Small intestine (tissue), 7 donors: ENCODE measurements at regions not wholly inside any gene's neighbourhood (a gene's known extent, or its start where the extent isn't known, plus 50 kb on each side); places are given as distances from the start of the nearest gene placed in this dataset.
"Not testable (repeated sequence)": the region's sequence is repeated elsewhere in the genome, so short reads cannot be mapped to it uniquely, and the experiment has no call there.

Source experiments
- DNase-seq, 2 donors: peaks; one replicate each; pipeline versions ENCODE4 v3.0.0 to v3.0.0-alpha.2; 2013
- FAIRE-seq: peaks from 2 replicates; lab custom pipeline; 2012; peaks lifted over from hg19 to GRCh38; lab: Jason Lieb, UNC
- H3K27ac ChIP-seq, 3 donors: one replicate each; pipeline ENCODE4 v1.5.1; 2013; ENCODE audit warnings: low read length in 2 of 3, mild to moderate bottlenecking in 2 of 3, control low read depth in 1 of 3, inconsistent platforms in 1 of 3, low read depth in 1 of 3, moderate library complexity in 1 of 3
- H3K27me3 ChIP-seq, 3 donors: one replicate each; pipeline ENCODE4 v1.6.1; 2013; ENCODE audit warnings: low read length in 3 of 3, inconsistent platforms in 1 of 3; ENCODE audit not compliant: control insufficient read depth in 3 of 3, insufficient read depth in 3 of 3
- H3K36me3 ChIP-seq, 3 donors: one replicate each; pipeline ENCODE4 v1.6.1; 2013; ENCODE audit warnings: low read length in 3 of 3, inconsistent platforms in 1 of 3, low read depth in 1 of 3, mild to moderate bottlenecking in 1 of 3, moderate library complexity in 1 of 3; ENCODE audit not compliant: control insufficient read depth in 3 of 3, insufficient read depth in 2 of 3
- H3K4me1 ChIP-seq, 3 donors: one replicate each; pipeline ENCODE4 v1.6.1; 2013; ENCODE audit warnings: low read length in 2 of 3, inconsistent platforms in 1 of 3, low read depth in 1 of 3, mild to moderate bottlenecking in 1 of 3, moderate library complexity in 1 of 3; ENCODE audit not compliant: control insufficient read depth in 3 of 3, insufficient read depth in 2 of 3
- H3K4me3 ChIP-seq, 3 donors: one replicate each; pipeline ENCODE4 v1.5.1; 2013; ENCODE audit warnings: low read length in 3 of 3, control low read depth in 1 of 3, inconsistent platforms in 1 of 3, low read depth in 1 of 3, mild to moderate bottlenecking in 1 of 3, moderate library complexity in 1 of 3
- H3K9me3 ChIP-seq, 2 donors: one replicate each; pipeline ENCODE4 v1.6.1; 2013; ENCODE audit warnings: low read depth in 1 of 2, low read length in 1 of 2; ENCODE audit not compliant: control insufficient read depth in 2 of 2, insufficient read depth in 1 of 2
- WGBS, 3 donors: extraction: QIAGEN DNeasy Blood & Tissue Kit; methylation state at CpG; one replicate each; pipeline ENCODE4 v1.1.7; 2013; 5-methylcytosine and 5-hydroxymethylcytosine counted together
- donor health status: healthy with polysubstance abuse.
- donor health status: control.
- donor health status: control.
- donor health status: Bipolar disorder and iron deficiency.
- donor health status: healthy.

GRCh38 chr6:68080074-68080473 lies 555.0 kb upstream of the ADGRB3 start:
- FAIRE-seq (peak; percentile 67), DNase-seq (no peak)
- Histone ChIP-seq H3K36me3 (no peaks in the 10 kb centered on the region), H3K27ac (no peak overlapping the region), H3K4me1 (no peaks in the 10 kb centered on the region), H3K4me3 (no peak overlapping the region), H3K27me3 (no peaks in the 10 kb centered on the region), H3K9me3 (no peaks in the 10 kb centered on the region)
- 60 to 64% (median 62%) methylated on average over 3 of the region's 3 CpGs for WGBS, 3 donors

DNA sequence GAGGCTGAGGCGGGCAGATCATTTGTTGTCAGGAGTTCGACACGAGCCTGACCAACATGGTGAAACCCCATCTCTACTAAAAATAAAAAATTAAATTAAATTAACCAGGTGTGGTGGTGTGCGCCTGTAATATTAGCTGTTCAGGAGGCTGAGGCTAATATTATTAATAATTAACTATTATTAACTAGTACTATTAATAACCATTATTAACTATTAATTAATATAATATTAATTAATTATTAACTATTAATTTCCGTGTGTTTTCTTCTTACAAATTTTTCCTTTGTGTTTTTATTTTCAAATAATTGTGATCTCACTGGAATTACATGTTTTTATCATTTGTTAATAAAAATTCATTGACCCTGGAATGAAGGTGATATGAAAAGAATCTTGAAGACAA lies 557.4 kb upstream of the ADGRB3 start:
- DNase-seq (no peak), FAIRE-seq (no peak)
- Histone ChIP-seq H3K4me3 (no peak overlapping the region), H3K4me1 (no peaks in the 10 kb centered on the region), H3K27ac (no peak overlapping the region), H3K27me3 (no peaks in the 10 kb centered on the region), H3K36me3 (no peaks in the 10 kb centered on the region), H3K9me3 (no peaks in the 10 kb centered on the region)
- 71 to 87% (median 80%) methylated on average over 5 of the region's 5 CpGs for WGBS, 3 donors

DNA sequence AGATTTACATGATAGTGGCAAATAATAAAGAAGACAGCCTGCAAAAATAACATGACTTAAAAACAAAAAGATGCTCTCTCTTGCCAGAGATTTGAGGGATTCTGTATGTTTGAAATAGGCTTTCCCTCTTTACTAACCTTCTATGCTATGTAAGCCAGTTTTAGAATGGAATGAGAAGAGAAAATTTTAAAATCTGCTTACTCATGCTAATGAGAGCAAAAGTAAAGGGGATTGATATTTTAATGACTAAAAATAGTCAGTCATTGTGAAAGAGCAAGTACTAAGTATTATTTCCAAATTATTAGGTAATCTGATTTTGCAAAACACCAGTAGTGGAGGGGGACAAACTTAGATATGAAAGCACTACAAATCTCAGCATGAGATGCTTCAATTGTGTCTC lies 563.3 kb upstream of the ADGRB3 start:
- Histone ChIP-seq H3K4me3 (no peak overlapping the region), H3K27ac (no peak overlapping the region), H3K4me1 (no peaks in the 10 kb centered on the region), H3K27me3 (no peaks in the 10 kb centered on the region), H3K36me3 (no peaks in the 10 kb centered on the region), H3K9me3 (peaks cover 0 to 1% of the 10 kb centered on the region in 2 donors)
- FAIRE-seq (no peak), DNase-seq (no peak)

GRCh38 chr6:68069921-68070710 lies 565.0 kb upstream of the ADGRB3 start:
- no peak overlapping the region for H3K27ac ChIP-seq
- DNase-seq (no peak), FAIRE-seq (no peak)
- H3K4me3 ChIP-seq, result no peak overlapping the region
- no peaks in the 10 kb centered on the region for H3K36me3 ChIP-seq
- H3K27me3 ChIP-seq, result no peaks in the 10 kb centered on the region
- H3K4me1 ChIP-seq, result no peaks in the 10 kb centered on the region
- WGBS, 3 donors, result 35 to 44% (median 42%) methylated on average over 5 of the region's 5 CpGs
- peaks cover 0 to 1% of the 10 kb centered on the region in 2 donors for H3K9me3 ChIP-seq

GRCh38 chr6:68059899-68060298 lies 575.2 kb upstream of the ADGRB3 start:
- Histone ChIP-seq H3K27me3 (no peaks in the 10 kb centered on the region), H3K36me3 (no peaks in the 10 kb centered on the region), H3K4me3 (no peak overlapping the region), H3K4me1 (no peaks in the 10 kb centered on the region), H3K9me3 (no peaks in the 10 kb centered on the region), H3K27ac (no peak overlapping the region)
- FAIRE-seq, result no peak
- 55 to 70% (median 55%) methylated on average over 4 of the region's 4 CpGs for WGBS, 3 donors
- DNase-seq, result no peak

DNA sequence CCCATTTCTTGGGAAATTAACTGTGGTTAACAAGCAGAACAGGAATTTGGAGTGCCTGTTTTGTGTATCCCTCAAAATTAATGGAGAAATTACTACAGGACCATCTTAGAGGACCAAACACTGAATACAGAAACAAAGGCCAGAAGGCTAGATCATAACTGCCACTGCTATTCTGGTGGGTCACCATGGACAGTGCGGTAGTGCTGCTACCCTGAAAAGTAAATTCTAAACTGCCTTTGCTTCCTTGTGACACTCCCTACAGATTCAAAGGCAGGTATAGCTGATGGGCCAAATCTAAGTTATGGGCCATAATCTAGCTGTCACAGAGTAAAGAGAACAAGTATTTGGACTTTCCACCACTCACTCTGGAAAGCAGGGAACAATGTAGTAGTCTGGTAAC lies 575.8 kb upstream of the ADGRB3 start:
- DNase-seq (no peak), FAIRE-seq (no peak)
- no peak overlapping the region for H3K4me3 ChIP-seq
- H3K9me3 ChIP-seq, result no peaks in the 10 kb centered on the region
- no peaks in the 10 kb centered on the region for H3K36me3 ChIP-seq
- H3K27ac ChIP-seq, result no peak overlapping the region
- no peaks in the 10 kb centered on the region for H3K4me1 ChIP-seq
- WGBS, 3 donors, result 78 to 90% (median 90%) methylated on average over 1 of the region's 1 CpG
- H3K27me3 ChIP-seq, result no peaks in the 10 kb centered on the region

DNA sequence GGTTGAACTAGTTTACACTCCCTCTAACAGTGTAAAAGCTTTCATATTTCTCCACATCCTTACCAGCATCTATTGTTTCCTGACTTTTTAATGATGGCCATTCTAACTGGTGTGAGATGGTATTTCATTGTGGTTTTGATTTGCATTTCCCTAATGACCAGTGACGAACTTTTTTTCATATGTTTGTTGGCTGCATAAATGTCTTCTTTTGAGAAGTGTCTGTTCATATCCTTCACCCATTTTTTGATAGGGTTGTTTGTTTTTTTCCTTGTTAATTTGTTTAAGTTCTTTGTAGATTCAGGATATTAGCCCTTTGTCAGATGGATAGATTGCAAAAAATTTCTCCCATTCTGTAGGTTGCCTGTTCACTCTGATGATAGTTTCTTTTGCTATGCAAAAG lies 578.5 kb upstream of the ADGRB3 start:
- not testable (repeated sequence) for H3K27ac ChIP-seq, DNase-seq, H3K36me3 ChIP-seq, H3K4me1 ChIP-seq, H3K4me3 ChIP-seq, H3K9me3 ChIP-seq, H3K27me3 ChIP-seq, FAIRE-seq
- WGBS, 3 donors, result 80 to 87% (median 81%) methylated on average over 1 of the region's 1 CpG

GRCh38 chr6:68054756-68055155 lies 580.3 kb upstream of the ADGRB3 start:
- Histone ChIP-seq H3K9me3 (no peaks in the 10 kb centered on the region), H3K27me3 (no peaks in the 10 kb centered on the region), H3K4me1 (no peaks in the 10 kb centered on the region), H3K27ac (no peak overlapping the region), H3K36me3 (no peaks in the 10 kb centered on the region), H3K4me3 (no peak overlapping the region)
- FAIRE-seq (no peak), DNase-seq (no peak)
- 55 to 75% (median 71%) methylated on average over 1 of the region's 1 CpG for WGBS, 3 donors
